ENCODE measurements at regions not wholly inside any gene's neighbourhood (a gene's known extent, or its start where the extent isn't known, plus 50 kb on each side); places are given as distances from the start of the nearest gene placed in this dataset.

DNA sequence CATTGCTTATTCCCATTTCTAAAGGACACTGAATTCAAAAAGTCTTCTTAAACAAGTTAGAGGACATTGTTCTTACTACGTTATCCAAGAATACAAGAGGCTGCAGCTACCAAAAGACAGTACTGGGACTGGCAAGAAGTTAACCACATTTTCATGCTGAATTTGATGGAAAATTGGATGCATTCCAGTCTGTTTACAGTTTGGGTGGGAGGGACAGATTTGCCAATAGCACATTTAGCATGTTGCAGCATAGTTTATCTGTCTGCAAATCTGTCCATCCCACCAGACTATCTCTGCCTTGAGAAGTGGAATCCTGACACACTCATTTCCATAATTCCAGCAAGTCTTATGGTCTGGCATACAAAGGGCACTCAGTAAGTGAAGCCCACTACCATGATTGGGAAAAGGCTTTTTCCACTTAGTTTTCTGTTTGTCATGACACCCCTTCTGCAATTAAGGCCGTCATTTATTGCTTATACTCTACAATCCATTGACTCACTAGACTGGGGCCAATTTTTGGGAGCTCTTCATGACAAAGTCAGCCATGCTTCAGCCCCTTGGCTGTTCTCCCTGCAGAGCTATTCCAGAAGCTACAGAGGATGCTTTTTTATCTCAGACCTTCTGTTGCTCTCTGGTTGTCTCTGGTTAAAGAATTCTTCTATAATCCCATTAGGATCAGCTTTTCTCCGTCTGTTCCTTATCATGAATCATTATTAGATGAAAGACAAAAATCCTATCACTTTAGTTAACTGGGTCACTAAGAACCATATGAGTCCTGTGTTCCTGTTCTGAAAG is 355.8 kb upstream of the PTBP2 start:
- no peaks in the 10 kb centered on the region for H4K20me1 ChIP-seq (replicated peaks in 1 of 2; ENCODE audit: control insufficient read depth in 1 of 2, insufficient read depth in 2 of 2, low read length in 2 of 2)
- H3K14ac ChIP-seq (ENCODE audit: insufficient read length), result no peak overlapping the region
- no peak overlapping the region for H3K56ac ChIP-seq (replicated peaks; ENCODE audit: insufficient read length, low read depth, low read length)
- POLR2A ChIA-PET (ENCODE audit: partially characterized antibody), result no interaction called here
- no peaks in the 10 kb centered on the region for H3K79me2 ChIP-seq (ENCODE audit: control insufficient read depth in 1 of 2, insufficient read depth in 2 of 2, low read length in 2 of 2)
- H3K36me3 ChIP-seq (ENCODE audit: control insufficient read depth in 2 of 4, insufficient read depth in 4 of 4, low read length in 3 of 4), result no peaks in the 10 kb centered on the region
- H3K4me3 ChIP-seq (ENCODE audit: extremely low read depth in 1 of 4, insufficient read depth in 2 of 4, low read depth in 3 of 4, low read length in 4 of 4), result no peak overlapping the region
- WGBS, 2 experiments (ENCODE audit: extremely low coverage in 1 of 2, insufficient coverage in 1 of 2, insufficient read length in 1 of 2, insufficient replicate concordance in 2 of 2, low coverage in 1 of 2, low lambda C conversion rate in 2 of 2, missing lambda C conversion rate in 1 of 2), result 69% methylated on average over 3 of the region's 3 CpGs; no CpG with 5 or more reads in 1 of the 2 experiments
- TF ChIP-seq HDAC6 (IDR thresholded peaks at IDR 0.05; ENCODE audit: low read depth, low read length) (no peak), CTBP2 (IDR thresholded peaks at IDR 0.05; ENCODE audit: borderline replicate concordance, insufficient read depth, insufficient read length, low read length) (no peak)
- no peak overlapping the region for H4K91ac ChIP-seq (replicated peaks; ENCODE audit: insufficient read length, low read length)
- FAIRE-seq (no peak), DNase-seq (ENCODE audit: low read depth in 1 of 2, low spot score in 2 of 2) (no peak)
- no peaks in the 10 kb centered on the region for H3K27me3 ChIP-seq (replicated peaks in 1 of 4; ENCODE audit: control insufficient read depth in 3 of 4, extremely low read depth in 1 of 4, insufficient read depth in 3 of 4, low read length in 3 of 4)
- no peak overlapping the region for H3K27ac ChIP-seq (ENCODE audit: low read depth, low read length)
- no peak overlapping the region for H3K4ac ChIP-seq (replicated peaks; ENCODE audit: insufficient read length, low read depth, low read length)
- no peak overlapping the region for H4K5ac ChIP-seq (ENCODE audit: insufficient read length, low read depth, low read length)
- no peak overlapping the region for H2BK120ac ChIP-seq (replicated peaks; ENCODE audit: low read depth, low read length)
- no peak overlapping the region for H2BK5ac ChIP-seq (ENCODE audit: low read depth, low read length)
- CTCF ChIA-PET (ENCODE audit: partially characterized antibody), result no interaction called here
- no peak overlapping the region for H3K9ac ChIP-seq (replicated peaks in 1 of 4; ENCODE audit: extremely low read depth in 1 of 4, low read depth in 3 of 4, low read length in 3 of 4)
- no peaks in the 10 kb centered on the region for H3K9me3 ChIP-seq (ENCODE audit: insufficient read depth in 2 of 2, low read depth in 1 of 2, low read length in 1 of 2)
- no peak overlapping the region for H2BK12ac ChIP-seq (ENCODE audit: low read depth, low read length)
- no peaks in the 10 kb centered on the region for H3K23me2 ChIP-seq (ENCODE audit: low read depth, low read length)
- H3K79me1 ChIP-seq (ENCODE audit: low read depth, low read length), result no peaks in the 10 kb centered on the region
- H2AK5ac ChIP-seq (ENCODE audit: low read depth, low read length), result no peak overlapping the region
- H3K4me2 ChIP-seq (ENCODE audit: insufficient read depth in 1 of 2, low read depth in 2 of 2, low read length in 2 of 2), result no peak overlapping the region
- no peak overlapping the region for H2AFZ ChIP-seq (ENCODE audit: low read length)
- no peak overlapping the region for H3K18ac ChIP-seq (ENCODE audit: extremely low read depth, low read length)
- H3K4me1 ChIP-seq (replicated peaks in 1 of 4; ENCODE audit: control insufficient read depth in 3 of 4, insufficient read depth in 4 of 4, low read length in 3 of 4), result no peaks in the 10 kb centered on the region
- H2BK20ac ChIP-seq (ENCODE audit: low read length), result no peak overlapping the region
- no peak overlapping the region for H4K8ac ChIP-seq (ENCODE audit: extremely low read depth, insufficient read depth, low read length)
- H2BK15ac ChIP-seq (ENCODE audit: low read length), result no peak overlapping the region
- H3K23ac ChIP-seq (ENCODE audit: insufficient read length), result no peak overlapping the region

Measured in H1 (cell line).